ENCODE measurements at regions not wholly inside any gene's neighbourhood (a gene's known extent, or its start where the extent isn't known, plus 50 kb on each side); places are given as distances from the start of the nearest gene placed in this dataset.

GRCh38 chr10:64159910-64160872 is 639.0 kb downstream of the REEP3 start:
- Mint-ChIP-seq H3K27ac (no peak overlapping the region), H3K36me3 (ENCODE audit: low read depth) (no peaks in the 10 kb centered on the region), H3K27me3 (ENCODE audit: insufficient read depth, low read depth, poor library complexity) (peaks cover 1% of the 10 kb centered on the region), H3K4me3 (no peak overlapping the region), H3K9me3 (no peaks in the 10 kb centered on the region), H3K4me1 (no peaks in the 10 kb centered on the region)
- Histone ChIP-seq H3K27ac (ENCODE audit: low read depth) (no peak overlapping the region), H3K4me1 (ENCODE audit: insufficient read depth) (no peaks in the 10 kb centered on the region), H3K4me2 (no peak overlapping the region), H3K4me3 (no peak overlapping the region), H2AFZ (no peak overlapping the region), H3K36me3 (ENCODE audit: insufficient read depth) (no peaks in the 10 kb centered on the region), H4K20me1 (replicated peaks; ENCODE audit: insufficient read depth) (no peaks in the 10 kb centered on the region), H3K27me3 (ENCODE audit: insufficient read depth) (no peaks in the 10 kb centered on the region), H3F3A (replicated peaks; ENCODE audit: low read depth) (no peaks in the 10 kb centered on the region), H3K79me2 (replicated peaks; ENCODE audit: insufficient read depth) (no peaks in the 10 kb centered on the region), H3K9me2 (ENCODE audit: insufficient read depth) (peaks cover 7% of the 10 kb centered on the region; the same call in 1 of the 2 replicates)
- no peak for DNase-seq (ENCODE audit: low spot score)
- no peak for ATAC-seq
- TF ChIP-seq REST (IDR thresholded peaks at IDR 0.05; ENCODE audit: unreplicated experiment) (no peak), CREB1 (CRISPR knock-in tag; IDR thresholded peaks at IDR 0.05; ENCODE audit: low read depth) (no peak)

- no peak for ATAC-seq
- TF ChIP-seq REST (IDR thresholded peaks at IDR 0.05; ENCODE audit: unreplicated experiment) (no peak), NANOG (IDR thresholded peaks at IDR 0.05; ENCODE audit: borderline replicate concordance) (no peak), ETS1 (IDR thresholded peaks at IDR 0.05) (no peak), EZH2 (IDR thresholded peaks at IDR 0.05; ENCODE audit: low read depth, unreplicated experiment) (no peak), JUNB (IDR thresholded peaks at IDR 0.05; ENCODE audit: unreplicated experiment) (no peak)
These were observed 649.6 kb downstream of the REEP3 start for GRCh38 chr10:64170791-64171190.

More at GRCh38 chr10:64170791-64171190, 649.6 kb downstream of the REEP3 start:
- Mint-ChIP-seq H3K4me1 (no peaks in the 10 kb centered on the region), H3K36me3 (ENCODE audit: low read depth) (no peaks in the 10 kb centered on the region), H3K27ac (no peak overlapping the region), H3K9me3 (peaks cover 8% of the 10 kb centered on the region), H3K27me3 (ENCODE audit: insufficient read depth, low read depth, poor library complexity) (no peaks in the 10 kb centered on the region), H3K4me3 (no peak overlapping the region)
- Histone ChIP-seq H3K27ac (ENCODE audit: low read depth) (no peak overlapping the region), H3K27me3 (ENCODE audit: insufficient read depth) (no peaks in the 10 kb centered on the region), H3F3A (replicated peaks; ENCODE audit: low read depth) (no peaks in the 10 kb centered on the region), H3K4me2 (no peak overlapping the region), H3K4me3 (no peak overlapping the region), H3K79me2 (replicated peaks; ENCODE audit: insufficient read depth) (no peaks in the 10 kb centered on the region), H3K36me3 (ENCODE audit: insufficient read depth) (peaks cover 6% of the 10 kb centered on the region; the same call in 1 of the 2 replicates), H3K9me2 (ENCODE audit: insufficient read depth) (0 out of 2 replicates have a peak, but pooled peaks cover 5% of the 10 kb centered on the region), H3K4me1 (ENCODE audit: insufficient read depth) (no peaks in the 10 kb centered on the region), H2AFZ (no peak overlapping the region), H4K20me1 (replicated peaks; ENCODE audit: insufficient read depth) (no peaks in the 10 kb centered on the region)
- no peak for DNase-seq (ENCODE audit: low spot score)
